ENCODE measurements at regions not wholly inside any gene's neighbourhood (a gene's known extent, or its start where the extent isn't known, plus 50 kb on each side); places are given as distances from the start of the nearest gene placed in this dataset.

- no peaks in the 10 kb centered on the region for H3K4me1 ChIP-seq (ENCODE audit: low read depth)
- H3K9me3 ChIP-seq, result no peaks in the 10 kb centered on the region
- intact Hi-C loops (cut with DNase I, micrococcal nuclease), result no loop called here
- DNase-seq, result no peak
- ATAC-seq, result no peak
- TF ChIP-seq, protein P1, sequence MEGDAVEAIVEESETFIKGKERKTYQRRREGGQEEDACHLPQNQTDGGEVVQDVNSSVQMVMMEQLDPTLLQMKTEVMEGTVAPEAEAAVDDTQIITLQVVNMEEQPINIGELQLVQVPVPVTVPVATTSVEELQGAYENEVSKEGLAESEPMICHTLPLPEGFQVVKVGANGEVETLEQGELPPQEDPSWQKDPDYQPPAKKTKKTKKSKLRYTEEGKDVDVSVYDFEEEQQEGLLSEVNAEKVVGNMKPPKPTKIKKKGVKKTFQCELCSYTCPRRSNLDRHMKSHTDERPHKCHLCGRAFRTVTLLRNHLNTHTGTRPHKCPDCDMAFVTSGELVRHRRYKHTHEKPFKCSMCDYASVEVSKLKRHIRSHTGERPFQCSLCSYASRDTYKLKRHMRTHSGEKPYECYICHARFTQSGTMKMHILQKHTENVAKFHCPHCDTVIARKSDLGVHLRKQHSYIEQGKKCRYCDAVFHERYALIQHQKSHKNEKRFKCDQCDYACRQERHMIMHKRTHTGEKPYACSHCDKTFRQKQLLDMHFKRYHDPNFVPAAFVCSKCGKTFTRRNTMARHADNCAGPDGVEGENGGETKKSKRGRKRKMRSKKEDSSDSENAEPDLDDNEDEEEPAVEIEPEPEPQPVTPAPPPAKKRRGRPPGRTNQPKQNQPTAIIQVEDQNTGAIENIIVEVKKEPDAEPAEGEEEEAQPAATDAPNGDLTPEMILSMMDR (IDR thresholded peaks at IDR 0.05), result no peak
- H3K4me3 ChIP-seq, result no peak overlapping the region
- no peaks in the 10 kb centered on the region for H3K36me3 ChIP-seq (ENCODE audit: low read depth)
Measured at GRCh38 chr22:26916236-26916635, 258.8 kb downstream of the MIAT start.

- intact Hi-C loops (cut with DNase I, micrococcal nuclease), result no loop called here
Measured at GRCh38 chr22:26918226-26918625, 260.8 kb downstream of the MIAT start.

DNA sequence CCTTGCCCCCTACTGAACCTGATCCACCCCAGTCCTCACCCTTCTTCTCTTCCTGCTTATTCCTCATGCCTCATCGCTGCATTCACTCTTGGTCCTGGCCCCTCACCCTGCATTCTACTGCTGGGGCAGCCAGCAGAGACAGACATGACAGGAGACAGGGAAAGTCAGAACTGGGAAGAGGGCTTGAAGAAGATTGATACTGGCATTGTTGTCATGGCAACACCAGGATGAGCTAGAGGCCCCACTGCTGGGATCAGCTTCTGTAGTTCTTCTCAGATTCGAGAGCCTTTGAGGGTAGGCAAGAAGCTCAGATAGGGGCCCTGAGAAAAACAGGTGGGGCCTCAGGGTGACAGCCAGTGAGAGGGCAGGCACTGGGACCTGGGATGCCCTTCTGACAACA, 264.3 kb downstream of the MIAT start:
- TF ChIP-seq, protein P1 (IDR thresholded peaks at IDR 0.05), result no peak
- no peaks in the 10 kb centered on the region for H3K36me3 ChIP-seq (ENCODE audit: low read depth)
- H3K9me3 ChIP-seq, result no peaks in the 10 kb centered on the region
- intact Hi-C loops (cut with DNase I, micrococcal nuclease), result no loop called here
- no peak overlapping the region for H3K4me3 ChIP-seq
- no peaks in the 10 kb centered on the region for H3K4me1 ChIP-seq (ENCODE audit: low read depth)
- DNase-seq (no peak), ATAC-seq (no peak)

More at GRCh38 chr22:26918226-26918625, 260.8 kb downstream of the MIAT start:
- H3K36me3 ChIP-seq (ENCODE audit: low read depth), result no peaks in the 10 kb centered on the region
- H3K9me3 ChIP-seq, result no peaks in the 10 kb centered on the region
- ATAC-seq, result no peak
- TF ChIP-seq, protein P1 (IDR thresholded peaks at IDR 0.05), result no peak
- no peak for DNase-seq
- H3K4me3 ChIP-seq, result no peak overlapping the region
- no peaks in the 10 kb centered on the region for H3K4me1 ChIP-seq (ENCODE audit: low read depth)

DNA sequence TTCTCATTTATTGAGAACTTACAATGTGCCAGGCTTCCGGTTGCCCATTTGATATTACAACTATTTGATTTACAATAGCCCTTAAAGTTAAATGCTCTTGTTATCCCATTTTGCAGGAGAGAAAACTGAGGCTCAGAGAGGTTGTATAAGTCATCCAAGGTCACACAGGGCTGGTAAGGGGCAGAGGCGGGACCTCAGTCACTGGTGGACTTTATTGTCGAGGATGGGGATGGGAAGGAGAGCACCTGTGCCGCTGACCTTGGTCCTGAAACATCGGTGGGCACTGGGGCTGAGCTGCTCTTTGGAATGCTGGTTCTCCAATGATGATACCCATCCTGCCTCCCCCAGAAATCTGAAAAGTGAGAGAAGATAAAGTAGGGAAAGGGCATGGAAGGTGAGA, 265.4 kb downstream of the MIAT start:
- no peaks in the 10 kb centered on the region for H3K4me1 ChIP-seq (ENCODE audit: low read depth)
- H3K9me3 ChIP-seq, result no peaks in the 10 kb centered on the region
- H3K4me3 ChIP-seq, result no peak overlapping the region
- DNase-seq, result no peak
- intact Hi-C loops (cut with DNase I, micrococcal nuclease), result no loop called here
- no peak for ATAC-seq
- no peaks in the 10 kb centered on the region for H3K36me3 ChIP-seq (ENCODE audit: low read depth)
- TF ChIP-seq, protein P1 (IDR thresholded peaks at IDR 0.05), result no peak

DNA sequence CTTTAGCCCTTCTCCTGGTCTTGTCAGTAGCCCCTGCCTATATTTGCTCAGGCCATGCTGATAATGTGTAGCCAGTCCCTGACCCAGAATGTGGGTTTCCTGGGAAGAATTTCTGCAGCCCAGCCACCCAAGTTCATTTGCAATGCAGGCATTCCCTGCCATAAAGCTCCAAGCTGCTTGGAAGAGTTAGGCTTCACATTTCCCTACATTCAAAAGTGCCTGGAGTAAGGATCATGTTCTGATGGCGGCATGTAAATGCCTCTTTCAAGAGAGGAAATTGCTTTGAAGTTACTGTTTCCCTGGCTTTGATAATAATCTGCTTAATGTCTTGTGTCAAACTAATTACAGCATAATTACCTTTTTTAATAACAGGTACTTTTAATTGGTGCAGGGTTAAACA, 266.1 kb downstream of the MIAT start:
- Histone ChIP-seq H3K4me1 (ENCODE audit: low read depth) (no peaks in the 10 kb centered on the region), H3K36me3 (ENCODE audit: low read depth) (no peaks in the 10 kb centered on the region), H3K4me3 (no peak overlapping the region), H3K9me3 (no peaks in the 10 kb centered on the region)
- intact Hi-C loops (cut with DNase I, micrococcal nuclease), result no loop called here
- no peak for DNase-seq
- no peak for ATAC-seq
- TF ChIP-seq, protein P1 (IDR thresholded peaks at IDR 0.05), result no peak

GRCh38 chr22:26927821-26928220, 270.4 kb downstream of the MIAT start:
- TF ChIP-seq, protein P1 (IDR thresholded peaks at IDR 0.05), result no peak
- intact Hi-C loops (cut with DNase I, micrococcal nuclease), result no loop called here
- Histone ChIP-seq H3K9me3 (no peaks in the 10 kb centered on the region), H3K4me1 (ENCODE audit: low read depth) (no peaks in the 10 kb centered on the region), H3K36me3 (ENCODE audit: low read depth) (no peaks in the 10 kb centered on the region), H3K4me3 (no peak overlapping the region)
- no peak for ATAC-seq
- DNase-seq, result no peak
